Liver (tissue), 8 donors: ENCODE measurements at regions not wholly inside any gene's neighbourhood (a gene's known extent, or its start where the extent isn't known, plus 50 kb on each side); places are given as distances from the start of the nearest gene placed in this dataset.

Experiments used
- DNase-seq: peaks from one replicate; pipeline ENCODE4 v3.0.0-alpha.2; 2017; ENCODE audit warnings: low spot score
- H3K27ac ChIP-seq, 2 donors: one replicate each; pipeline ENCODE4 v1.7.0; 2013; ENCODE audit warnings: inconsistent platforms in 2 of 2, low read length in 2 of 2, control low read depth in 1 of 2, low read depth in 1 of 2, mild to moderate bottlenecking in 1 of 2
- H3K27me3 ChIP-seq, 4 donors: one replicate each; pipeline versions ENCODE4 v1.6.1 to v1.7.0; 2013; ENCODE audit warnings: low read length in 3 of 4, inconsistent platforms in 1 of 4, mild to moderate bottlenecking in 1 of 4, moderate library complexity in 1 of 4; ENCODE audit not compliant: control insufficient read depth in 4 of 4, insufficient read depth in 4 of 4
- H3K36me3 ChIP-seq, 4 donors: one replicate each; pipeline versions ENCODE4 v1.6.1 to v1.7.0; 2013; ENCODE audit warnings: low read length in 3 of 4, mild to moderate bottlenecking in 3 of 4, low read depth in 1 of 4, moderate library complexity in 1 of 4; ENCODE audit not compliant: control insufficient read depth in 4 of 4, insufficient read depth in 3 of 4
- H3K4me1 ChIP-seq, 4 donors: one replicate each; pipeline versions ENCODE4 v1.6.1 to v1.7.0; 2013; ENCODE audit warnings: low read length in 3 of 4, mild to moderate bottlenecking in 3 of 4, moderate library complexity in 1 of 4; ENCODE audit not compliant: control insufficient read depth in 4 of 4, insufficient read depth in 4 of 4
- H3K4me3 ChIP-seq, 3 donors: one replicate each; pipeline versions ENCODE4 v1.6.1 to v1.7.0; 2013; ENCODE audit warnings: low read length in 3 of 3, control low read depth in 1 of 3, low read depth in 1 of 3, mild to moderate bottlenecking in 1 of 3
- H3K9ac ChIP-seq, 2 donors: one replicate each; pipeline ENCODE4 v1.7.0; 2013; ENCODE audit warnings: low read length in 2 of 2, mild to moderate bottlenecking in 2 of 2, moderate library complexity in 2 of 2, control low read depth in 1 of 2, low read depth in 1 of 2
- H3K9me3 ChIP-seq, 4 donors: one replicate each; pipeline versions ENCODE4 v1.6.1 to v1.7.0; 2013; ENCODE audit warnings: low read length in 3 of 4; ENCODE audit not compliant: control insufficient read depth in 4 of 4
- ATF3 ChIP-seq: IDR thresholded peaks from 2 replicates; pipeline ENCODE4 v1.6.1; 2016; ENCODE audit warnings: antibody characterized with exemption
- CTCF ChIP-seq: fragments of 150-350 bp; IDR thresholded peaks from 2 replicates; pipeline ENCODE4 v1.5.1; 2017; ENCODE audit warnings: improper control_type of control experiment, low read depth, low read length; ENCODE audit not compliant: missing input control
- EGR1 ChIP-seq, 2 donors: IDR thresholded peaks; 2 replicates each; pipeline ENCODE4 v1.6.1; 2016 to 2018; ENCODE audit warnings: antibody characterized with exemption in 2 of 2, low read depth in 2 of 2
- FOXA1 ChIP-seq: IDR thresholded peaks from 2 replicates; pipeline ENCODE4 v1.6.1; 2016; ENCODE audit warnings: antibody characterized with exemption
- FOXA2 ChIP-seq: IDR thresholded peaks from 2 replicates; pipeline ENCODE4 v1.6.1; 2016; ENCODE audit warnings: antibody characterized with exemption
- GABPA ChIP-seq, 2 donors: IDR thresholded peaks in 1 of 2; conservative IDR thresholded peaks in 1 of 2; 2 replicates each; pipeline ENCODE4 v1.6.1; 2016; ENCODE audit warnings: antibody characterized with exemption in 2 of 2, mild to moderate bottlenecking in 1 of 2, moderate library complexity in 1 of 2
- HNF4A ChIP-seq, 2 donors: conservative IDR thresholded peaks; 2 replicates each; pipeline ENCODE4 v1.6.1; 2016; ENCODE audit warnings: antibody characterized with exemption in 2 of 2, mild to moderate bottlenecking in 2 of 2
- HNF4G ChIP-seq: IDR thresholded peaks from 2 replicates; pipeline ENCODE4 v1.6.1; 2016; ENCODE audit warnings: antibody characterized with exemption
- JUND ChIP-seq, 2 donors: IDR thresholded peaks; 2 replicates each; pipeline ENCODE4 v1.6.1; 2016; ENCODE audit warnings: antibody characterized with exemption in 2 of 2
- MAX ChIP-seq: IDR thresholded peaks from 2 replicates; pipeline ENCODE4 v1.6.1; 2016; ENCODE audit warnings: antibody characterized with exemption
- NR2F2 ChIP-seq: IDR thresholded peaks from 2 replicates; pipeline ENCODE4 v1.6.1; 2016; ENCODE audit warnings: antibody characterized with exemption
- RAD21 ChIP-seq, 2 donors: IDR thresholded peaks; 2 replicates each; pipeline ENCODE4 v1.6.1; 2016; ENCODE audit warnings: antibody characterized with exemption in 2 of 2, mild to moderate bottlenecking in 2 of 2
- REST ChIP-seq: IDR thresholded peaks from 2 replicates; pipeline ENCODE4 v1.6.1; 2016; ENCODE audit warnings: antibody characterized with exemption, mild to moderate bottlenecking
- RXRA ChIP-seq, 2 donors: IDR thresholded peaks; 2 replicates each; pipeline ENCODE4 v1.6.1; 2017 to 2018; ENCODE audit warnings: antibody characterized with exemption in 2 of 2, mild to moderate bottlenecking in 1 of 2
- SP1 ChIP-seq: IDR thresholded peaks from 2 replicates; pipeline ENCODE4 v1.6.1; 2018; ENCODE audit warnings: antibody characterized with exemption, mild to moderate bottlenecking
- TAF1 ChIP-seq: conservative IDR thresholded peaks from 2 replicates; pipeline ENCODE4 v1.6.1; 2016; ENCODE audit warnings: antibody characterized with exemption, mild to moderate bottlenecking
- YY1 ChIP-seq: IDR thresholded peaks from 2 replicates; pipeline ENCODE4 v1.6.1; 2016; ENCODE audit warnings: antibody characterized with exemption, mild to moderate bottlenecking
- ZBTB33 ChIP-seq: IDR thresholded peaks from 2 replicates; pipeline ENCODE4 v1.6.1; 2016; ENCODE audit warnings: antibody characterized with exemption
- WGBS: extraction: QIAGEN DNeasy Blood & Tissue Kit; methylation state at CpG from one replicate; pipeline ENCODE4 v1.1.7; 2013; 5-methylcytosine and 5-hydroxymethylcytosine counted together
- donor health status: healthy.
- donor health status: healthy.
- donor health status: healthy.
- donor health status: healthy.
- donor health status: healthy.

GRCh38 chr9:30622561-30622960 lies 1761.9 kb upstream of the ACO1 start:
- Histone ChIP-seq H3K27ac (no peak overlapping the region), H3K36me3 (no peaks in the 10 kb centered on the region), H3K27me3 (no peaks in the 10 kb centered on the region), H3K9ac (no peak overlapping the region), H3K4me1 (no peaks in the 10 kb centered on the region), H3K9me3 (no peaks in the 10 kb centered on the region), H3K4me3 (no peak overlapping the region)
- 83% methylated on average over 4 of the region's 4 CpGs for WGBS
- TF ChIP-seq MAX, result no peak
- no peak for TF ChIP-seq TAF1
- no peak for TF ChIP-seq SP1
- TF ChIP-seq ATF3, result no peak
- no peak for TF ChIP-seq HNF4G
- no peak for TF ChIP-seq EGR1 (IDR thresholded peaks at IDR 0.05; ENCODE audit: low read depth in 2 of 2)
- no peak for TF ChIP-seq FOXA2
- no peak for TF ChIP-seq ZBTB33
- no peak for TF ChIP-seq YY1
- no peak for TF ChIP-seq GABPA (IDR thresholded peaks at IDR 0.05 in 1 of 2, conservative IDR thresholded peaks at IDR 0.05 in 1 of 2)
- no peak for TF ChIP-seq NR2F2
- TF ChIP-seq REST, result no peak
- TF ChIP-seq RAD21 (IDR thresholded peaks at IDR 0.05), result no peak
- TF ChIP-seq JUND (IDR thresholded peaks at IDR 0.05), result no peak
- no peak for TF ChIP-seq RXRA (IDR thresholded peaks at IDR 0.05)
- no peak for DNase-seq

GRCh38 chr9:30628915-30629567 lies 1755.4 kb upstream of the ACO1 start:
- no peak for DNase-seq
- no peaks in the 10 kb centered on the region for H3K36me3 ChIP-seq
- WGBS, result 22% methylated on average over 2 of the region's 2 CpGs
- peak overlapping the region; percentile 23 to 50 for H3K27ac ChIP-seq
- peak overlapping the region in 1 of 3 donors; percentile 11 for H3K4me3 ChIP-seq
- H3K9me3 ChIP-seq, result no peaks in the 10 kb centered on the region
- H3K9ac ChIP-seq, result peak overlapping the region in 1 of 2 donors; percentile 45
- H3K27me3 ChIP-seq, result no peaks in the 10 kb centered on the region
- H3K4me1 ChIP-seq, result peaks cover 0 to 10% (median 5%) of the 10 kb centered on the region in 4 donors
- TF ChIP-seq MAX (peak; percentile 35), HNF4A (conservative IDR thresholded peaks at IDR 0.05) (peak; percentile 57 to 65), ZBTB33 (no peak), RXRA (IDR thresholded peaks at IDR 0.05) (peak; percentile 58 to 59), CTCF (no peak), RAD21 (IDR thresholded peaks at IDR 0.05) (peak; percentile 33 to 38), SP1 (peak; percentile 81), FOXA1 (no peak), EGR1 (IDR thresholded peaks at IDR 0.05; ENCODE audit: low read depth in 2 of 2) (no peak), HNF4G (peak; percentile 37), NR2F2 (peak; percentile 85), ATF3 (peak; percentile 47), TAF1 (no peak), JUND (IDR thresholded peaks at IDR 0.05) (peak in 1 of 2 donors; percentile 35), YY1 (peak; percentile 60), GABPA (IDR thresholded peaks at IDR 0.05 in 1 of 2, conservative IDR thresholded peaks at IDR 0.05 in 1 of 2) (no peak)
